ENCODE measurements at regions not wholly inside any gene's neighbourhood (a gene's known extent, or its start where the extent isn't known, plus 50 kb on each side); places are given as distances from the start of the nearest gene placed in this dataset.

- in situ Hi-C loops (cut with HindIII; ENCODE audit: low sequenced_read_pairs): no loop called here
- DNase-seq (ENCODE audit: low read depth): no peak
- no peak overlapping the region for H3K4me3 ChIP-seq (ENCODE audit: low read depth, low read length)
- TF ChIP-seq CTCF (IDR thresholded peaks at IDR 0.05; ENCODE audit: low read depth, low read length, missing control alignments): no peak
Observed at GRCh38 chr13:111984349-111984748, 82.6 kb upstream of the SOX1 start.

GRCh38 chr13:111990362-111990761, 76.6 kb upstream of the SOX1 start:
- no peak for DNase-seq (ENCODE audit: low read depth)
- in situ Hi-C loops (cut with HindIII; ENCODE audit: low sequenced_read_pairs): loop anchor here (5.0 kb wide), 1 partner anchor 97 kb away; no protein-coding TSS in a partner anchor
- TF ChIP-seq CTCF (IDR thresholded peaks at IDR 0.05; ENCODE audit: low read depth, low read length, missing control alignments): no peak
- no peak overlapping the region for H3K4me3 ChIP-seq (ENCODE audit: low read depth, low read length)

- in situ Hi-C loops (cut with HindIII; ENCODE audit: low sequenced_read_pairs): loop anchor here (5.0 kb wide), 1 partner anchor 94 kb away; no protein-coding TSS in a partner anchor
- no peak for TF ChIP-seq CTCF (IDR thresholded peaks at IDR 0.05; ENCODE audit: low read depth, low read length, missing control alignments)
- no peak for DNase-seq (ENCODE audit: low read depth)
- no peak overlapping the region for H3K4me3 ChIP-seq (ENCODE audit: low read depth, low read length)
Observed at GRCh38 chr13:111992911-111993310, 74.0 kb upstream of the SOX1 start.

- H3K4me3 ChIP-seq (ENCODE audit: low read depth, low read length): no peak overlapping the region
- TF ChIP-seq CTCF (IDR thresholded peaks at IDR 0.05; ENCODE audit: low read depth, low read length, missing control alignments): no peak
- in situ Hi-C loops (cut with HindIII; ENCODE audit: low sequenced_read_pairs): loop anchor here (5.0 kb wide), 1 partner anchor 94 kb away; no protein-coding TSS in a partner anchor
- DNase-seq (ENCODE audit: low read depth): no peak
Observed at GRCh38 chr13:111993691-111994090, 73.3 kb upstream of the SOX1 start.

GRCh38 chr13:111994578-111994977, 72.4 kb upstream of the SOX1 start:
- DNase-seq (ENCODE audit: low read depth): no peak
- in situ Hi-C loops (cut with HindIII; ENCODE audit: low sequenced_read_pairs): loop anchor here (5.0 kb wide), 1 partner anchor 93 kb away; no protein-coding TSS in a partner anchor
- no peak for TF ChIP-seq CTCF (IDR thresholded peaks at IDR 0.05; ENCODE audit: low read depth, low read length, missing control alignments)
- H3K4me3 ChIP-seq (ENCODE audit: low read depth, low read length): no peak overlapping the region

- H3K4me3 ChIP-seq (ENCODE audit: low read depth, low read length): no peak overlapping the region
- TF ChIP-seq CTCF (IDR thresholded peaks at IDR 0.05; ENCODE audit: low read depth, low read length, missing control alignments): no peak
- in situ Hi-C loops (cut with HindIII; ENCODE audit: low sequenced_read_pairs): no loop called here
- DNase-seq (ENCODE audit: low read depth): no peak
Observed at GRCh38 chr13:111999352-111999751, 67.6 kb upstream of the SOX1 start.

- in situ Hi-C loops (cut with HindIII; ENCODE audit: low sequenced_read_pairs): no loop called here
- no peak for TF ChIP-seq CTCF (IDR thresholded peaks at IDR 0.05; ENCODE audit: low read depth, low read length, missing control alignments)
- DNase-seq (ENCODE audit: low read depth): no peak
- no peak overlapping the region for H3K4me3 ChIP-seq (ENCODE audit: low read depth, low read length)
Observed at GRCh38 chr13:112000888-112001287, 66.1 kb upstream of the SOX1 start.

Measured in astrocyte of the cerebellum (primary cell).